Naive thymus-derived CD8-positive, alpha-beta T cell (primary cell): ENCODE measurements at regions not wholly inside any gene's neighbourhood (a gene's known extent, or its start where the extent isn't known, plus 50 kb on each side); places are given as distances from the start of the nearest gene placed in this dataset.
A peak's percentile ranks its signal among the peaks of the same experiment; 100 is the strongest.

Source experiments
- ATAC-seq, 2 donors: fragments of 150-1000 bp; cut with Tn5 transposase in 1 of 2; sonication (Bioruptor Pico), chemical (Tn5 transposase) in 1 of 2; 1 replicate in 1 of 2; 2 replicates in 1 of 2; pipeline ENCODE4 v1.10.0; 2021; ENCODE audit warnings: mild to moderate bottlenecking in 2 of 2, moderate library complexity in 2 of 2
- POLR2A ChIA-PET: fragments of 350-600 bp; sonication (Branson Sonifier 250); formaldehyde crosslinking; loops from one replicate; lab custom pipeline; 2021; ENCODE audit warnings: antibody characterized with exemption; lab: Charles Lee
- DNase-seq, 10 donors: peaks; one replicate each; pipeline versions ENCODE4 v3.0.0 to v3.0.0-alpha.2; 2020 to 2022
- H3K27ac Mint-ChIP-seq, 10 donors: one replicate each; pipeline ENCODE4 v1.8.0; 2020 to 2022; ENCODE audit warnings: mild to moderate bottlenecking in 10 of 10, mixed read lengths in 10 of 10, moderate library complexity in 4 of 10, inconsistent platforms in 1 of 10
- H3K27me3 Mint-ChIP-seq, 5 donors: one replicate each; pipeline ENCODE4 v1.8.0; 2021 to 2022; ENCODE audit warnings: mixed read lengths in 5 of 5
- H3K36me3 Mint-ChIP-seq, 3 donors: one replicate each; pipeline ENCODE4 v1.8.0; 2020 to 2022; ENCODE audit warnings: mixed read lengths in 3 of 3, mild to moderate bottlenecking in 2 of 3, inconsistent platforms in 1 of 3
- H3K4me1 Mint-ChIP-seq, 4 donors: one replicate each; pipeline ENCODE4 v1.8.0; 2021 to 2022; ENCODE audit warnings: mixed read lengths in 4 of 4
- H3K4me3 Mint-ChIP-seq, 10 donors: one replicate each; pipeline ENCODE4 v1.8.0; 2020 to 2022; ENCODE audit warnings: mild to moderate bottlenecking in 10 of 10, mixed read lengths in 10 of 10, moderate library complexity in 6 of 10, inconsistent platforms in 1 of 10
- H3K9me3 Mint-ChIP-seq, 9 donors: one replicate each; pipeline ENCODE4 v1.8.0; 2020 to 2022; ENCODE audit warnings: mixed read lengths in 9 of 9, mild to moderate bottlenecking in 3 of 9, inconsistent platforms in 1 of 9, moderate library complexity in 1 of 9

GRCh38 chr15:25624504-25625177 lies 185.8 kb upstream of the UBE3A start:
- Mint-ChIP-seq H3K27me3 (peaks cover 0 to 22% (median 0%) of the 10 kb centered on the region in 5 donors), H3K27ac (no peak overlapping the region), H3K4me1 (no peaks in the 10 kb centered on the region), H3K36me3 (no peaks in the 10 kb centered on the region), H3K9me3 (peaks cover 0 to 12% (median 0%) of the 10 kb centered on the region in 9 donors), H3K4me3 (no peak overlapping the region)
- DNase-seq (no peak), ATAC-seq (no peak)
- POLR2A ChIA-PET: no interaction called here

GRCh38 chr15:25623708-25624107 lies 184.9 kb upstream of the UBE3A start:
- DNase-seq (no peak), ATAC-seq (no peak)
- Mint-ChIP-seq H3K27me3 (peaks cover 0 to 25% (median 2%) of the 10 kb centered on the region in 5 donors), H3K4me1 (no peaks in the 10 kb centered on the region), H3K27ac (no peak overlapping the region), H3K36me3 (no peaks in the 10 kb centered on the region), H3K4me3 (no peak overlapping the region), H3K9me3 (peaks cover 0 to 7% (median under 1%) of the 10 kb centered on the region in 9 donors)
- POLR2A ChIA-PET: no interaction called here

DNA sequence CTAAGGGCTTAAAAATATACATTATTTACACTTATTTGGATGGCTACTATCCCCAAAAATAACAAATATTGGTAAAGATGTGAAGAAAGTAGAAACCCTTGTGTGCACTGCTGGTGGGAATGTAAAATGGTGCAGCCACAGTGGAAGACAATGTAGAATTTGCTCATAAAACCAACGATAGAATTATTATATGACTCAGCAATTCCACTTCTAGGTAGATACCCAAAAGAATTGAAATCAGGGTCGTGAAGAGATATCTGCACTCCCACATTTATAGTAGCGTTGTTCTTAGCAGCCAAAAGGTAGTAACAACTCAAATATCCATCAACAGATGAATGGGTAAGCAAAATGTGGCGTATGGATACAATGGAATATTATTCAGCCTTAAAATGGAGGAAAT lies 181.6 kb upstream of the UBE3A start:
- Mint-ChIP-seq H3K4me1 (no peaks in the 10 kb centered on the region), H3K36me3 (no peaks in the 10 kb centered on the region), H3K9me3 (peaks cover 0 to 15% (median 3%) of the 10 kb centered on the region in 9 donors), H3K27ac (no peak overlapping the region), H3K27me3 (peaks cover 0 to 18% (median 2%) of the 10 kb centered on the region in 5 donors), H3K4me3 (no peak overlapping the region)
- no peak for DNase-seq
- ATAC-seq: no peak
- POLR2A ChIA-PET: no interaction called here

- Mint-ChIP-seq H3K4me3 (no peak overlapping the region), H3K27ac (no peak overlapping the region), H3K4me1 (no peaks in the 10 kb centered on the region), H3K27me3 (peaks cover 0 to 22% (median 2%) of the 10 kb centered on the region in 5 donors), H3K36me3 (no peaks in the 10 kb centered on the region), H3K9me3 (peaks cover 0 to 15% (median 3%) of the 10 kb centered on the region in 9 donors)
- POLR2A ChIA-PET: no interaction called here
- ATAC-seq (no peak), DNase-seq (no peak)
These were observed 180.9 kb upstream of the UBE3A start for GRCh38 chr15:25619761-25620160.

- Mint-ChIP-seq H3K9me3 (peaks cover 0 to 15% (median 3%) of the 10 kb centered on the region in 9 donors), H3K27me3 (peaks cover 0 to 22% (median 2%) of the 10 kb centered on the region in 5 donors), H3K4me3 (no peak overlapping the region), H3K36me3 (no peaks in the 10 kb centered on the region), H3K27ac (peak overlapping the region in 1 of 10 donors; percentile 4), H3K4me1 (no peaks in the 10 kb centered on the region)
- ATAC-seq (no peak), DNase-seq (no peak)
- POLR2A ChIA-PET: no interaction called here
These were observed 180.3 kb upstream of the UBE3A start for GRCh38 chr15:25619076-25619475.

DNA sequence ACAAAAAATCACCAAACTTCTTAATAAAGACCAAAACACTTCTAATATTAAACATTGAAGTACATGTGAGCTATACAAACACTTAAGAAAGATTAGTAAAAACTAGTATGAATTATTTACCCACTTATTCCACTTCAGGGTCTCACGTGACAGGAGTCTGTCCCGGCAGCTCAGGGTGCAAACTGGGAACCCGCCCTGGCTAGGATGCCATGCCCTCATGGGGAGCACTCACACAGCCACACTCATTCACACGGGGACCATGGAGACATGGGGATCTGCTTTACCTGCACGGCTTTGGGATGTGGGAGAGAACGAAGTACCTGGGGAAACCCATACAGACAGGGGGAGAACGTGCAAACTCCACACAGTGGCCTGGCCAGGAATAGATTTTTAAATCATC lies 179.3 kb upstream of the UBE3A start:
- Mint-ChIP-seq H3K36me3 (no peaks in the 10 kb centered on the region), H3K27ac (no peak overlapping the region), H3K27me3 (peaks cover 0 to 26% (median 1%) of the 10 kb centered on the region in 5 donors), H3K9me3 (peaks cover 0 to 15% (median 3%) of the 10 kb centered on the region in 9 donors), H3K4me1 (no peaks in the 10 kb centered on the region), H3K4me3 (no peak overlapping the region)
- POLR2A ChIA-PET: no interaction called here
- no peak for DNase-seq
- ATAC-seq: no peak

DNA sequence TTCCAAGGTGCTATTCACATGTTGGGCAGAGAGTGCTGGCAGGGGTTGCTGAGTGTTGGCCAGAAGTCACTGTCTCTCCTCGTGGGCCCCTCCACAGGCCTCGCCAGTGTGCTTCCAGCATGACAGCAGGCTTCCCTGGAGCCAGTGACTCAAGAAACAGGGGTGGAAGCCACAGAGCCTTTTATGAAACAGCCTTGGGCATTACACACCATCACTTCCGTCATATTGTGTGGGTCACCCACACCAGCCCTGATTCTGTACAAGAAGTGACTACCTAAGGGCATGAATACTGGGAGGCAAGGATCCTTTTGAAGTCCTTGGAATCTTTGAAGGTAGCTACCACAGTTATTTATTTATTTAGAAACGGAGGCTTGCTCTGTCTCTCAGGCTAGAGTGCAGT lies 177.6 kb upstream of the UBE3A start:
- no peak for DNase-seq
- no peaks in the 10 kb centered on the region for H3K4me1 Mint-ChIP-seq
- no peak overlapping the region for H3K4me3 Mint-ChIP-seq
- POLR2A ChIA-PET: no interaction called here
- H3K9me3 Mint-ChIP-seq: peaks cover 0 to 15% (median 0%) of the 10 kb centered on the region in 9 donors
- no peak for ATAC-seq
- H3K27ac Mint-ChIP-seq: no peak overlapping the region
- no peaks in the 10 kb centered on the region for H3K36me3 Mint-ChIP-seq
- H3K27me3 Mint-ChIP-seq: peaks cover 0 to 27% (median 8%) of the 10 kb centered on the region in 5 donors

DNA sequence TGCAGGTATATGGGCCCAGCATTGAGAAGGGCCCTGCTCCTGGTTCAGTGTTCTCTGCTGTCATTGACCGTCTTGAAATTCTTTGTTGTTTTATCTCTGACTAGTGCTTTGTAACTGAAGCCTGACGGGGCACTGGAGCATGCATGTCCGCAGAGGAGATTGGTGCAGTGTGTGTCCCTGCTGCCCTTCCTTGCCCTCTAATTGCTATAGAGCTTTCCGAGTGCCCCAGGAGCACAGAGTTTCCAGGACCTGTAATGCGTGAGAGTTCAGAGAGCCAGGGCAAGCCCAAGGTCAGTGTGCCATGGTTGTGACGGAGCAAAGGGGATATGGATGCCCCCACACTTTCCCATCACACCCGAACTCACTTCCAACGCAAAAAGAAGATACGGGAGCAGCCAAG lies 174.3 kb upstream of the UBE3A start:
- no peaks in the 10 kb centered on the region for H3K36me3 Mint-ChIP-seq
- ATAC-seq (no peak), DNase-seq (no peak)
- peaks cover 0 to 14% (median 3%) of the 10 kb centered on the region in 5 donors for H3K27me3 Mint-ChIP-seq
- no peak overlapping the region for H3K27ac Mint-ChIP-seq
- H3K4me3 Mint-ChIP-seq: no peak overlapping the region
- H3K4me1 Mint-ChIP-seq: no peaks in the 10 kb centered on the region
- peaks cover 0 to 5% (median 2%) of the 10 kb centered on the region in 9 donors for H3K9me3 Mint-ChIP-seq
- POLR2A ChIA-PET: no interaction called here

- no peaks in the 10 kb centered on the region for H3K4me1 Mint-ChIP-seq
- POLR2A ChIA-PET: no interaction called here
- H3K36me3 Mint-ChIP-seq: no peaks in the 10 kb centered on the region
- ATAC-seq (no peak), DNase-seq (no peak)
- no peak overlapping the region for H3K27ac Mint-ChIP-seq
- H3K27me3 Mint-ChIP-seq: peaks cover 0 to 17% (median 2%) of the 10 kb centered on the region in 5 donors
- peaks cover 0 to 12% (median 0%) of the 10 kb centered on the region in 9 donors for H3K9me3 Mint-ChIP-seq
- no peak overlapping the region for H3K4me3 Mint-ChIP-seq
These were observed 172.8 kb upstream of the UBE3A start for GRCh38 chr15:25611603-25612002.

GRCh38 chr15:25609371-25609770 lies 170.5 kb upstream of the UBE3A start:
- Mint-ChIP-seq H3K4me1 (no peaks in the 10 kb centered on the region), H3K27me3 (peaks cover 0 to 17% (median 4%) of the 10 kb centered on the region in 5 donors), H3K9me3 (peaks cover under 1 to 21% (median 1%) of the 10 kb centered on the region in 9 donors), H3K27ac (no peak overlapping the region), H3K36me3 (no peaks in the 10 kb centered on the region), H3K4me3 (no peak overlapping the region)
- ATAC-seq (no peak), DNase-seq (no peak)
- POLR2A ChIA-PET: no interaction called here

DNA sequence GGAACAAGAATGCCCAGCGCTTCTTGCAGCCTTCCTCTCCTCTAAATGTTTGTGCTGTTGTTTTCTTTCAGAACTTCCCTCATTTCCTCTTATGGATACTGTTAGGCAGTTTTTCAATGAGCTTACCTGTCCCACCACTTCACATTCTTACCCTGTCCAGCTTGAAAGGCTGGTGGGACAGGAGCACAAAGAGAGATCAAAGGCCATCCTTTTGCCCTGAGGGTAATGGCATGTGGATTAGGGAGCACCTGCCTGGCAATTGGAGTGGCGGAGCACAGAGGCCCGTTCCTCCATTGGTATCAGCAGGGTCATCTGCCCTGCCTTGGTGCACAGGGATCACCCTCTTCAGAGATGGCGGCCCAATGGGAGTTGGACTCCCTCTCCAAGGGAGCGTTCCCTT lies 170.1 kb upstream of the UBE3A start:
- Mint-ChIP-seq H3K36me3 (no peaks in the 10 kb centered on the region), H3K4me3 (no peak overlapping the region), H3K27me3 (peaks cover 0 to 18% (median 4%) of the 10 kb centered on the region in 5 donors), H3K9me3 (peaks cover 3 to 25% (median 5%) of the 10 kb centered on the region in 9 donors), H3K27ac (no peak overlapping the region), H3K4me1 (no peaks in the 10 kb centered on the region)
- POLR2A ChIA-PET: no interaction called here
- DNase-seq (no peak), ATAC-seq (no peak)

DNA sequence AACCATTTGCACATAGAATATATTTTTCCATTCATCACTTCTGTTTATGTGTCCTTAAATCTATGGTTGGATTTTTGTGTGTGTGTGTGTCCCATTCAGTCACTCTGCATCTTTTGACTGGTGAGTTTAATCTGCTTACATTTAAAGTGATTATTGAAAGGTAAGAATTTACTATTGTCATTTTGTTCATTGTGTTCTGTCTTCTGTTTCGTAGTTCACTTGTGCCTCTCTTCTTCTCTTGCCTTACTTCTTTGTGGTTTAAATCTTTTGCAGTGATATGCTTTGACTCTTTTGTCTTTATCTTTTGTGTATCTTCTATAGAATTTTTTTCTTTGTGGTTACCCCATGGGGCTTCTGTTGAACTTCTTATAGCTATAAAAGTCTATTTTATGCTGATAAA lies 166.3 kb upstream of the UBE3A start:
- ATAC-seq (no peak), DNase-seq (no peak)
- Mint-ChIP-seq H3K27ac (no peak overlapping the region), H3K9me3 (peaks cover 2 to 27% (median 10%) of the 10 kb centered on the region in 9 donors), H3K4me1 (no peaks in the 10 kb centered on the region), H3K36me3 (no peaks in the 10 kb centered on the region), H3K27me3 (peaks cover 0 to 10% (median 4%) of the 10 kb centered on the region in 5 donors), H3K4me3 (no peak overlapping the region)
- POLR2A ChIA-PET: no interaction called here

DNA sequence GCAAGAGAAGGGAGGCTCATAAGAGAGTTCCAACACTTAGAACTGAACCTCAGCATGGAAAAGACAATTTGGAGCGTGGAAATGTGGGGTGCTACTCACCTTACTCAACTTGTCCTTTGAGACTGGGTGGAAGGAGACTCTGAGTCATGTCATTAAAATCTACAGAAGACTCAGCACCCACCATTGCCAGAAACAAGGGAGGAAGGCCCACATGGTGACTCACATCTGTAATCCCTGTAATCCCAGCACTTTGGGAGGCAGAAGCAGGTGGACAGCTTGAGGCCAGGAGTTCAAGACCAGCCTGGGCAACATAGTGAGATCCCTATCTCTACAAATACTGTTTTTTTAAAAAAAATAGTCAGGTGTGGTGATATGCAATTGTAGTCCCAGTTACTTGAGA lies 161.9 kb upstream of the UBE3A start:
- ATAC-seq (no peak), DNase-seq (no peak)
- Mint-ChIP-seq H3K27me3 (peaks cover 4 to 21% (median 6%) of the 10 kb centered on the region in 5 donors), H3K4me1 (no peaks in the 10 kb centered on the region), H3K4me3 (no peak overlapping the region), H3K27ac (no peak overlapping the region), H3K9me3 (peaks cover 4 to 24% (median 14%) of the 10 kb centered on the region in 9 donors), H3K36me3 (peaks cover 0 to 2% (median 0%) of the 10 kb centered on the region in 3 donors)
- POLR2A ChIA-PET: no interaction called here

- H3K27ac Mint-ChIP-seq: no peak overlapping the region
- POLR2A ChIA-PET: no interaction called here
- no peak overlapping the region for H3K4me3 Mint-ChIP-seq
- H3K4me1 Mint-ChIP-seq: no peaks in the 10 kb centered on the region
- H3K36me3 Mint-ChIP-seq: peaks cover 0 to 4% (median 0%) of the 10 kb centered on the region in 3 donors
- H3K9me3 Mint-ChIP-seq: peaks cover 0 to 19% (median 4%) of the 10 kb centered on the region in 9 donors
- DNase-seq: no peak
- no peak for ATAC-seq
- H3K27me3 Mint-ChIP-seq: peaks cover 1 to 16% (median 6%) of the 10 kb centered on the region in 5 donors
These were observed 158.7 kb upstream of the UBE3A start for GRCh38 chr15:25597571-25597970.
